Ishikawa (cell line): ENCODE measurements at regions not wholly inside any gene's neighbourhood (a gene's known extent, or its start where the extent isn't known, plus 50 kb on each side); places are given as distances from the start of the nearest gene placed in this dataset.

ENCODE experiments used
- CEBPB ChIP-seq: IDR thresholded peaks from 2 replicates; pipeline ENCODE4 v1.6.1; 2012
- CREB1 ChIP-seq: IDR thresholded peaks from 2 replicates; pipeline ENCODE4 v1.6.1; 2012; ENCODE audit warnings: low read depth
- EGR1 ChIP-seq: IDR thresholded peaks from 2 replicates; pipeline ENCODE4 v1.6.1; 2012
- EP300 ChIP-seq: IDR thresholded peaks from 2 replicates; pipeline ENCODE4 v1.6.1; 2012; ENCODE audit warnings: borderline replicate concordance
- FOXM1 ChIP-seq: IDR thresholded peaks from 2 replicates; pipeline ENCODE4 v1.6.1; 2012; ENCODE audit warnings: low read depth, borderline replicate concordance
- MAX ChIP-seq: IDR thresholded peaks from 2 replicates; pipeline ENCODE4 v1.6.1; 2012
- NFIC ChIP-seq: IDR thresholded peaks from 2 replicates; pipeline ENCODE4 v1.6.1; 2012
- RAD21 ChIP-seq: IDR thresholded peaks from 2 replicates; pipeline ENCODE4 v1.6.1; 2012; ENCODE audit warnings: low read depth
- TAF1 ChIP-seq: IDR thresholded peaks from 2 replicates; pipeline ENCODE4 v1.6.1; 2012; ENCODE audit warnings: low read depth, mild to moderate bottlenecking
- TCF12 ChIP-seq: IDR thresholded peaks from 2 replicates; pipeline ENCODE4 v1.6.1; 2012; ENCODE audit warnings: low read depth
- TEAD4 ChIP-seq: IDR thresholded peaks from 2 replicates; pipeline ENCODE4 v1.6.1; 2012
- YY1 ChIP-seq: IDR thresholded peaks from 2 replicates; pipeline ENCODE4 v1.6.1; 2012; ENCODE audit warnings: low read depth
- ZBTB7A ChIP-seq: IDR thresholded peaks from 2 replicates; pipeline ENCODE4 v1.6.1; 2012; ENCODE audit warnings: low read depth
- TF ChIP-seq, protein P1 (sequence below): IDR thresholded peaks from 2 replicates; pipeline ENCODE4 v1.6.1; 2012; ENCODE audit warnings: low read depth, mild to moderate bottlenecking
- TF ChIP-seq, protein P2 (sequence below): IDR thresholded peaks from 2 replicates; pipeline ENCODE4 v1.6.1; 2012

GRCh38 chr14:23883684-23884540 lies 69.7 kb upstream of the DHRS4 start:
- no peak for TF ChIP-seq RAD21
- no peak for TF ChIP-seq CREB1
- TF ChIP-seq TCF12 = no peak
- TF ChIP-seq, protein P1, sequence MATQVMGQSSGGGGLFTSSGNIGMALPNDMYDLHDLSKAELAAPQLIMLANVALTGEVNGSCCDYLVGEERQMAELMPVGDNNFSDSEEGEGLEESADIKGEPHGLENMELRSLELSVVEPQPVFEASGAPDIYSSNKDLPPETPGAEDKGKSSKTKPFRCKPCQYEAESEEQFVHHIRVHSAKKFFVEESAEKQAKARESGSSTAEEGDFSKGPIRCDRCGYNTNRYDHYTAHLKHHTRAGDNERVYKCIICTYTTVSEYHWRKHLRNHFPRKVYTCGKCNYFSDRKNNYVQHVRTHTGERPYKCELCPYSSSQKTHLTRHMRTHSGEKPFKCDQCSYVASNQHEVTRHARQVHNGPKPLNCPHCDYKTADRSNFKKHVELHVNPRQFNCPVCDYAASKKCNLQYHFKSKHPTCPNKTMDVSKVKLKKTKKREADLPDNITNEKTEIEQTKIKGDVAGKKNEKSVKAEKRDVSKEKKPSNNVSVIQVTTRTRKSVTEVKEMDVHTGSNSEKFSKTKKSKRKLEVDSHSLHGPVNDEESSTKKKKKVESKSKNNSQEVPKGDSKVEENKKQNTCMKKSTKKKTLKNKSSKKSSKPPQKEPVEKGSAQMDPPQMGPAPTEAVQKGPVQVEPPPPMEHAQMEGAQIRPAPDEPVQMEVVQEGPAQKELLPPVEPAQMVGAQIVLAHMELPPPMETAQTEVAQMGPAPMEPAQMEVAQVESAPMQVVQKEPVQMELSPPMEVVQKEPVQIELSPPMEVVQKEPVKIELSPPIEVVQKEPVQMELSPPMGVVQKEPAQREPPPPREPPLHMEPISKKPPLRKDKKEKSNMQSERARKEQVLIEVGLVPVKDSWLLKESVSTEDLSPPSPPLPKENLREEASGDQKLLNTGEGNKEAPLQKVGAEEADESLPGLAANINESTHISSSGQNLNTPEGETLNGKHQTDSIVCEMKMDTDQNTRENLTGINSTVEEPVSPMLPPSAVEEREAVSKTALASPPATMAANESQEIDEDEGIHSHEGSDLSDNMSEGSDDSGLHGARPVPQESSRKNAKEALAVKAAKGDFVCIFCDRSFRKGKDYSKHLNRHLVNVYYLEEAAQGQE = no peak
- no peak for TF ChIP-seq NFIC
- TF ChIP-seq EGR1 = no peak
- TF ChIP-seq CEBPB = no peak
- TF ChIP-seq FOXM1 = no peak
- TF ChIP-seq TEAD4 = no peak
- no peak for TF ChIP-seq MAX
- TF ChIP-seq, protein P2, sequence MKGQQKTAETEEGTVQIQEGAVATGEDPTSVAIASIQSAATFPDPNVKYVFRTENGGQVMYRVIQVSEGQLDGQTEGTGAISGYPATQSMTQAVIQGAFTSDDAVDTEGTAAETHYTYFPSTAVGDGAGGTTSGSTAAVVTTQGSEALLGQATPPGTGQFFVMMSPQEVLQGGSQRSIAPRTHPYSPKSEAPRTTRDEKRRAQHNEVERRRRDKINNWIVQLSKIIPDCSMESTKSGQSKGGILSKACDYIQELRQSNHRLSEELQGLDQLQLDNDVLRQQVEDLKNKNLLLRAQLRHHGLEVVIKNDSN = no peak
- TF ChIP-seq TAF1 = no peak
- TF ChIP-seq YY1 = no peak
- no peak for TF ChIP-seq ZBTB7A
- no peak for TF ChIP-seq EP300

DNA sequence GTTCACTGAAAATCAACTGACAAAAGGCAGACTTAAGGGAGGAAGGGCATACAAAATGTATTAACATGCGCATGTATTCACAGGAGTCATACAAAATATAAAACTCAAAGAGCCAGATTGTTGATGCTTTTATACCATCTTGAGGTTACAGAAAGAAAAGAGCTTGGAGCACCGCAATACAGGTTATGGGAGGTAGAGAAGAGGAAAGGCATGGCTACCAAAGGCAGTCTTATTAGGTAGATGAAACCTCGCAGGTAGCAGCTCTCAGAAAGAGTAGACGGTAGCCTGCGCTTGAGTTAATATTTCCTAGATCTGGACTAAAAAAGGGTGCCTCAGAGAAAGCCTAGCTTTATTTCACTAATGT lies 69.0 kb upstream of the DHRS4 start:
- TF ChIP-seq NFIC (no peak), YY1 (no peak), TCF12 (no peak), FOXM1 (no peak), TEAD4 (no peak), CEBPB (no peak), TAF1 (no peak), MAX (no peak), EGR1 (no peak), EP300 (no peak), CREB1 (no peak), RAD21 (no peak), ZBTB7A (no peak)
- TF ChIP-seq, protein P2 = no peak
- TF ChIP-seq, protein P1 = no peak

DNA sequence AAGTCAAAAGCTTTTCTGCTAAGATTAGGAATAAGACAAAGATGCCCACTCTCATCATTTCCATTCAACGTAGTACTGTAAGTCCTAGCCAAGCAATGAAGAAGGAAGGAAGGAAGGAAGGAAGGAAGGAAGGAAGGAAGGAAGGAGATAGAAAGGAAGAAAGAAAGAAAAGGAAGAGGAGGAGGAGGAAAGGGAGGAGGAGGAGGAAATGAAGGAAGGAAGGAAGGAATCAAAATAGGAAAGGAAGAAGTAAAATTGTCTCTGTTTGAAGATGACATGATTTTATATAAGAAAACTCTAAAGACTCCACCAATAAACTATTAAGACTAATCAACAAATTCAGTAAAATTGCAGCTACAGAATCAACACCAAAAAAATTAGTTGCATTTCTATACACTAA lies 66.0 kb upstream of the DHRS4 start:
- TF ChIP-seq, protein P1 = no peak
- TF ChIP-seq FOXM1 = no peak
- no peak for TF ChIP-seq MAX
- TF ChIP-seq EP300 = no peak
- TF ChIP-seq ZBTB7A = no peak
- TF ChIP-seq TEAD4 = no peak
- no peak for TF ChIP-seq EGR1

GRCh38 chr14:23894362-23895052 lies 59.1 kb upstream of the DHRS4 start:
- no peak for TF ChIP-seq TCF12
